HG03354 (cell line): ENCODE measurements at regions not wholly inside any gene's neighbourhood (a gene's known extent, or its start where the extent isn't known, plus 50 kb on each side); places are given as distances from the start of the nearest gene placed in this dataset.

ENCODE experiments used
- ATAC-seq: cut with Tn5 transposase; IDR thresholded peaks from one replicate; pipeline ENCODE4 v1.9.1; 2021; ENCODE audit warnings: mild to moderate bottlenecking; ENCODE audit not compliant: unreplicated experiment, poor library complexity, severe bottlenecking

- ATAC-seq, result no peak
Measured at GRCh38 chr11:95349345-95349942, 118.4 kb upstream of the SESN3 start.

- no peak for ATAC-seq
Measured at GRCh38 chr11:95346265-95346664, 115.3 kb upstream of the SESN3 start.

- ATAC-seq, result peak; percentile 71
Measured at GRCh38 chr11:95345651-95346050, 114.6 kb upstream of the SESN3 start.

- ATAC-seq, result no peak
Measured at GRCh38 chr11:95344932-95345642, 114.1 kb upstream of the SESN3 start.

GRCh38 chr11:95341221-95341620 lies 110.2 kb upstream of the SESN3 start:
- ATAC-seq, result no peak

- ATAC-seq, result peak; percentile 34
Measured at GRCh38 chr11:95339086-95339901, 108.3 kb upstream of the SESN3 start.

GRCh38 chr11:95338430-95338991 lies 107.5 kb upstream of the SESN3 start:
- ATAC-seq, result no peak

- peak; percentile 13 for ATAC-seq
Measured at GRCh38 chr11:95337972-95338429, 107.0 kb upstream of the SESN3 start.

GRCh38 chr11:95337175-95337957 lies 106.4 kb upstream of the SESN3 start:
- peak; percentile 91 for ATAC-seq

GRCh38 chr11:95335989-95336388 lies 105.0 kb upstream of the SESN3 start:
- no peak for ATAC-seq

GRCh38 chr11:95331161-95331560 lies 100.2 kb upstream of the SESN3 start:
- no peak for ATAC-seq

GRCh38 chr11:95330302-95330701 lies 99.3 kb upstream of the SESN3 start:
- ATAC-seq, result no peak

GRCh38 chr11:95327273-95327948 lies 96.4 kb upstream of the SESN3 start:
- no peak for ATAC-seq

GRCh38 chr11:95325777-95326258 lies 94.8 kb upstream of the SESN3 start:
- ATAC-seq, result no peak

GRCh38 chr11:95324826-95325225 lies 93.8 kb upstream of the SESN3 start:
- no peak for ATAC-seq

- no peak for ATAC-seq
Measured at GRCh38 chr11:95322539-95322938, 91.5 kb upstream of the SESN3 start.

- no peak for ATAC-seq
Measured at GRCh38 chr11:95318498-95318897, 87.5 kb upstream of the SESN3 start.

GRCh38 chr11:95308512-95309035 lies 77.6 kb upstream of the SESN3 start:
- no peak for ATAC-seq

- ATAC-seq, result no peak
Measured at GRCh38 chr11:95307286-95307685, 76.3 kb upstream of the SESN3 start.
